ENCODE measurements at regions not wholly inside any gene's neighbourhood (a gene's known extent, or its start where the extent isn't known, plus 50 kb on each side); places are given as distances from the start of the nearest gene placed in this dataset.

DNA sequence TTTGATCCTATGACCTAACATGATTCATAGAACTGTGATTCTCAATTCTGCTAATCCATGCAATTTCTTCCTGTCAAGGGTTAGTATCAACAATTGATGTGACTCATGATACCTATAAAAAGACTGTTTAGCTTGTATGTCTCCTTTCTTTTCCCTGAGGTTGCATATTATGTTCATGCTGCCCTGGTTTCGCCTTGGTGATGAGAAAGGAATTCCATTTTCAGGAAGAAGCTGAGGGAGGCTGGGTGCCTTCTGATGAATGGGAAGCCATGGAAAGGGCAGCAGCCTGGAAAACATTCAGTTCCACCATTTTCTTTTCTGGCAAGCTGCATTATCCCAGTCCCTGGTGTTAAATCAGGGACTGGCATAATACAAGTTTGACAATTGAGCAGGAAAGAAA, 976.5 kb downstream of the RPA4 start:
- Mint-ChIP-seq H3K4me1 (no peaks in the 10 kb centered on the region), H3K27ac (no peak overlapping the region), H3K36me3 (no peaks in the 10 kb centered on the region), H3K4me3 (no peak overlapping the region), H3K9me3 (no peaks in the 10 kb centered on the region), H3K27me3 (peaks cover 0 to 7% of the 10 kb centered on the region in 2 donors)
- Histone ChIP-seq H3K27ac (ENCODE audit: low read length) (no peak overlapping the region), H3K36me3 (ENCODE audit: control insufficient read depth in 2 of 2, extremely low read depth in 1 of 2, insufficient read depth in 1 of 2, low read length in 1 of 2) (no peaks in the 10 kb centered on the region), H3K27me3 (replicated peaks in 1 of 2; ENCODE audit: control insufficient read depth in 2 of 2, extremely low read depth in 1 of 2, insufficient read depth in 2 of 2, low read length in 1 of 2) (no peaks in the 10 kb centered on the region), H3K9me3 (no peaks in the 10 kb centered on the region), H3K4me1 (ENCODE audit: control insufficient read depth in 1 of 2, extremely low read depth in 1 of 2, insufficient read depth in 2 of 2, low read length in 2 of 2) (no peaks in the 10 kb centered on the region), H3K4me3 (ENCODE audit: control insufficient read depth in 1 of 2, extremely low read depth in 1 of 2, low read length in 1 of 2) (no peak overlapping the region)
- ChIA-PET CTCF (no interaction called here), POLR2A (no interaction called here)
- ATAC-seq (replicated peaks in 1 of 4) (no peak), DNase-seq (no peak)
- WGBS (ENCODE audit: insufficient coverage) = no CpG with 5 or more reads among the region's 1 CpG

DNA sequence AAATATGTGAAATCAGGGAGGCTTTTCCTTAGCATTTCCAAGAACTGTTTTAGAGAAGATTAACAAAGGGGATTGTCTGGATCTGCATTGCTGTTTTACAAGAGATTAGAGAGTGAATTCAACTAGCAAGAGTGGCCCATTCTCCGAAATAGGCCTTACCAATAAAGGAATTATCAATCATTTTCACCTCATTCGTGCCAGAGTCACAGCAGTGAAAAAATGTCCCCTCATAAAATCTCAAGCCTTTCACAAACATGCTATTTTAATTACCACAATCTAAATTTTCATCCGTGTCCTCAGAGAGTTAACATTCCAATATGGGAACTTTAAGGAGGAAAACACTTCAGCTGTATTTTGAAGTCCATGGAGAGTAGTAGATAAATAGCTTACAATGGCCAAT, 979.6 kb downstream of the RPA4 start:
- no peak overlapping the region for H3K27ac Mint-ChIP-seq
- ATAC-seq (replicated peaks in 1 of 4) (no peak), DNase-seq (no peak)
- H3K36me3 Mint-ChIP-seq = no peaks in the 10 kb centered on the region
- no peaks in the 10 kb centered on the region for H3K4me1 Mint-ChIP-seq
- H3K27me3 Mint-ChIP-seq = peaks cover 0 to 3% of the 10 kb centered on the region in 2 donors
- no peak overlapping the region for H3K4me3 ChIP-seq (ENCODE audit: control insufficient read depth in 1 of 2, extremely low read depth in 1 of 2, low read length in 1 of 2)
- POLR2A ChIA-PET = interaction anchor here in 1 of 2 donors (0.5 kb wide), 1 partner anchor 76 kb away, joined by 4 read pairs; no protein-coding TSS in a partner anchor
- H3K36me3 ChIP-seq (ENCODE audit: control insufficient read depth in 2 of 2, extremely low read depth in 1 of 2, insufficient read depth in 1 of 2, low read length in 1 of 2) = no peaks in the 10 kb centered on the region
- no peak overlapping the region for H3K4me3 Mint-ChIP-seq
- no peaks in the 10 kb centered on the region for H3K9me3 Mint-ChIP-seq
- H3K4me1 ChIP-seq (ENCODE audit: control insufficient read depth in 1 of 2, extremely low read depth in 1 of 2, insufficient read depth in 2 of 2, low read length in 2 of 2) = no peaks in the 10 kb centered on the region
- WGBS (ENCODE audit: insufficient coverage) = no CpG with 5 or more reads among the region's 3 CpGs
- no peak overlapping the region for H3K27ac ChIP-seq (ENCODE audit: low read length)
- no peaks in the 10 kb centered on the region for H3K9me3 ChIP-seq
- no peaks in the 10 kb centered on the region for H3K27me3 ChIP-seq (replicated peaks in 1 of 2; ENCODE audit: control insufficient read depth in 2 of 2, extremely low read depth in 1 of 2, insufficient read depth in 2 of 2, low read length in 1 of 2)
- CTCF ChIA-PET = no interaction called here

DNA sequence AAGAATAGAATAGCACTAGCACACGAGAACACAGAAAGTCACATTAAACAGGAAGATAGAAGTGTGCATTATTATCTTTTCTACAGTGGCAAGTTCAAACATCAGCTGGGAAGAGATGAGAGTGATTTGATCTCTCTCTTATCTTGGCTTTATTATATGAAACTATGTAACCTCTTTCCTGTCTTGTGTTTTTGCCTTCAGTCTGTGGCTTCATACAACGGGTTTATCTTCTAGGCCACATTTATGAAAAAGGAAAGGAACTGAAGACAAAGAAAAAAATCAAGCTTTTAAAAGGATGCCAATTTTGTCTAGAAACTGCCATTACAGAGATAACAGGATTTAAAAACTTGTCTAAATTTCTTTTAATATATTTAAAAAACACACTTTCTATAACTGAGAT, 983.6 kb downstream of the RPA4 start:
- Mint-ChIP-seq H3K27me3 (no peaks in the 10 kb centered on the region), H3K27ac (no peak overlapping the region), H3K36me3 (no peaks in the 10 kb centered on the region), H3K4me1 (no peaks in the 10 kb centered on the region), H3K9me3 (no peaks in the 10 kb centered on the region), H3K4me3 (no peak overlapping the region)
- CTCF ChIA-PET = no interaction called here
- Histone ChIP-seq H3K36me3 (ENCODE audit: control insufficient read depth in 2 of 2, extremely low read depth in 1 of 2, insufficient read depth in 1 of 2, low read length in 1 of 2) (no peaks in the 10 kb centered on the region), H3K27me3 (replicated peaks in 1 of 2; ENCODE audit: control insufficient read depth in 2 of 2, extremely low read depth in 1 of 2, insufficient read depth in 2 of 2, low read length in 1 of 2) (no peaks in the 10 kb centered on the region), H3K4me3 (ENCODE audit: control insufficient read depth in 1 of 2, extremely low read depth in 1 of 2, low read length in 1 of 2) (no peak overlapping the region), H3K4me1 (ENCODE audit: control insufficient read depth in 1 of 2, extremely low read depth in 1 of 2, insufficient read depth in 2 of 2, low read length in 2 of 2) (no peaks in the 10 kb centered on the region), H3K9me3 (no peaks in the 10 kb centered on the region), H3K27ac (ENCODE audit: low read length) (no peak overlapping the region)
- POLR2A ChIA-PET = no interaction called here
- WGBS (ENCODE audit: insufficient coverage) = no CpG with 5 or more reads among the region's 2 CpGs
- DNase-seq (no peak), ATAC-seq (replicated peaks in 1 of 4) (no peak)

DNA sequence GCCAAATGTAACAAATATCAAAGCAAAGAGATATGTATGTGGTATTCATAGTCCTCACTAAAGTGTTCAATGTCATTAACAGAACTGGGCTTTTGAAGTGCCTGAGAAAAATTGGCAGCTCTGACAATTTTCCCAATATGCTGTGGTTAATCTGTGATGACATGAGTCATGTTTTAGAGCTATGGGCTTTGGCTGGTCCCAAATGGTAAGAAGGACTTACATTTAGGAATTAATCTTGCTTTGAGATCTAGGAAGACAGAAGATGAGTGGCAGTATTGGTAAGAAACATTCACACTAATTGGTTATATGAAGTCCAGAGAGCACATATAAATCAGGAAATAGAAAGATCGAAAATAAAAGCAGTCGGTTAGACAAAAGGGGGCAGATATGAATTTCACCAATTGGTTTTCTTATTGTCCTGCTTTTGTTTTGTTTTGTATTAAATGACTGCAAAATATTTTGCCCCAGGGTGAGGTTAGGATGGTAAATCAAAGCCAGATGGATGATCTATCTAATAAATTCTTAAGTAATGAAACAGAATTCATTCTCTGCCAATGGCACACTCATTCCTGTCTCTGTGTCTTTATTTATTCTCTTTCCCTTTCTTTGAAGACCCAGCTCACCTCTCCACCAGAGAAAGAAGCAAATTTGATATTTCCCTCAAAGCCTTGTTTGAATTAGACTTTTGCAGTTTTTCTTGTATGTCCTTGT, 993.1 kb downstream of the RPA4 start:
- Mint-ChIP-seq H3K4me3 (no peak overlapping the region), H3K27ac (no peak overlapping the region), H3K4me1 (no peaks in the 10 kb centered on the region), H3K36me3 (no peaks in the 10 kb centered on the region), H3K9me3 (no peaks in the 10 kb centered on the region), H3K27me3 (no peaks in the 10 kb centered on the region)
- no peaks in the 10 kb centered on the region for H3K27me3 ChIP-seq (replicated peaks in 1 of 2; ENCODE audit: control insufficient read depth in 2 of 2, extremely low read depth in 1 of 2, insufficient read depth in 2 of 2, low read length in 1 of 2)
- no peaks in the 10 kb centered on the region for H3K9me3 ChIP-seq
- no peak overlapping the region for H3K27ac ChIP-seq (ENCODE audit: low read length)
- ChIA-PET CTCF (no interaction called here), POLR2A (no interaction called here)
- no peaks in the 10 kb centered on the region for H3K4me1 ChIP-seq (ENCODE audit: control insufficient read depth in 1 of 2, extremely low read depth in 1 of 2, insufficient read depth in 2 of 2, low read length in 2 of 2)
- ATAC-seq (replicated peaks in 1 of 4) = no peak
- WGBS (ENCODE audit: insufficient coverage) = no CpG with 5 or more reads among the region's 2 CpGs
- no peak overlapping the region for H3K4me3 ChIP-seq (ENCODE audit: control insufficient read depth in 1 of 2, extremely low read depth in 1 of 2, low read length in 1 of 2)
- no peak for DNase-seq
- no peaks in the 10 kb centered on the region for H3K36me3 ChIP-seq (ENCODE audit: control insufficient read depth in 2 of 2, extremely low read depth in 1 of 2, insufficient read depth in 1 of 2, low read length in 1 of 2)

DNA sequence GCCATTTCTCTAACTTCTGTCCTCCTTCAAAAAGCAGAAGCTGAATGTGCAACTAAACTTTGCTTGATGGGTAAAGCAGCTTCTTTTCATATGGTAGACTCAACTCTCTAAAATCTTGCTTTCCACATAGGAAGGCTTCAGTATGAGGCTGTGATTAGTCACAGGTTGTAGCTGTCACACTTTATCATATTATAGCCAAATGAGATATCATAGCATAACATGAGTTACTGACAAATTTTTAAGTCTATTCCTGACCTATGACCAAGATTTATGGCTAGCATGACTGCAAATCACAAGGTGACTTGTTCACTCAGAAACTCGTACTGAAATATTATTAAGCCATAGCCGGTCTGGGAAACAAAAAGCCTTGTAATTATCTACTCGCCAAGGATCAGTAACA, 998.6 kb downstream of the RPA4 start:
- H3K9me3 Mint-ChIP-seq = no peaks in the 10 kb centered on the region
- DNase-seq = no peak
- H3K36me3 ChIP-seq (ENCODE audit: control insufficient read depth in 2 of 2, extremely low read depth in 1 of 2, insufficient read depth in 1 of 2, low read length in 1 of 2) = no peaks in the 10 kb centered on the region
- no peaks in the 10 kb centered on the region for H3K27me3 ChIP-seq (replicated peaks in 1 of 2; ENCODE audit: control insufficient read depth in 2 of 2, extremely low read depth in 1 of 2, insufficient read depth in 2 of 2, low read length in 1 of 2)
- H3K27ac Mint-ChIP-seq = no peak overlapping the region
- H3K4me1 ChIP-seq (ENCODE audit: control insufficient read depth in 1 of 2, extremely low read depth in 1 of 2, insufficient read depth in 2 of 2, low read length in 2 of 2) = no peaks in the 10 kb centered on the region
- no peaks in the 10 kb centered on the region for H3K27me3 Mint-ChIP-seq
- no peaks in the 10 kb centered on the region for H3K4me1 Mint-ChIP-seq
- H3K4me3 ChIP-seq (ENCODE audit: control insufficient read depth in 1 of 2, extremely low read depth in 1 of 2, low read length in 1 of 2) = no peak overlapping the region
- no peak overlapping the region for H3K27ac ChIP-seq (ENCODE audit: low read length)
- no peaks in the 10 kb centered on the region for H3K36me3 Mint-ChIP-seq
- no peaks in the 10 kb centered on the region for H3K9me3 ChIP-seq
- H3K4me3 Mint-ChIP-seq = no peak overlapping the region
- CTCF ChIA-PET = no interaction called here
- POLR2A ChIA-PET = no interaction called here
- ATAC-seq (replicated peaks in 1 of 4) = no peak
- 67% methylated on average over 3 of the region's 3 CpGs for WGBS (ENCODE audit: insufficient coverage)

DNA sequence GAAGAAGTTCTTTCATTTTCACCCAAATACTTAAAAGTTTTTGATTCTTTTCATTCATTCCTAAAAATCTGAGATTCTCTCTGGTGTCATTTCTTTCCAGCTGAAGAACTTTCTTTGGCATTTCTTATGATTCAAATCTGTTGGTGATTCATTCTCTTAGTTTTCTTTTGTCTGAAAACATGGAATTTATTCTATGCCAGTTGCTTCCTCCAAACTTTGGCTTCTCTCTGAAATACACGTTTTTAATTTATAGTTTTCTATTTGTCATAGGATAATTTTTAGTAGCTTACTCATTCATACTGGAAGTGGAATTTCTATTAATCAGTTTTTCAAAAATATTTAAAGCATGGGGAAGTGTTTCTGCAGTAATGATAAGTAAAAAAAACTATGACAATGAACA, 1012.0 kb downstream of the RPA4 start:
- DNase-seq (no peak), ATAC-seq (replicated peaks in 1 of 4) (no peak)
- no peaks in the 10 kb centered on the region for H3K27me3 ChIP-seq (replicated peaks in 1 of 2; ENCODE audit: control insufficient read depth in 2 of 2, extremely low read depth in 1 of 2, insufficient read depth in 2 of 2, low read length in 1 of 2)
- no peaks in the 10 kb centered on the region for H3K4me1 Mint-ChIP-seq
- CTCF ChIA-PET = no interaction called here
- H3K4me3 Mint-ChIP-seq = no peak overlapping the region
- no peaks in the 10 kb centered on the region for H3K4me1 ChIP-seq (ENCODE audit: control insufficient read depth in 1 of 2, extremely low read depth in 1 of 2, insufficient read depth in 2 of 2, low read length in 2 of 2)
- peaks cover 0 to 6% of the 10 kb centered on the region in 2 donors for H3K27me3 Mint-ChIP-seq
- H3K27ac Mint-ChIP-seq = no peak overlapping the region
- H3K9me3 Mint-ChIP-seq = peaks cover 0 to 14% (median 3%) of the 10 kb centered on the region in 3 donors
- no peak overlapping the region for H3K4me3 ChIP-seq (ENCODE audit: control insufficient read depth in 1 of 2, extremely low read depth in 1 of 2, low read length in 1 of 2)
- H3K27ac ChIP-seq (ENCODE audit: low read length) = no peak overlapping the region
- H3K36me3 Mint-ChIP-seq = no peaks in the 10 kb centered on the region
- no CpG with 5 or more reads among the region's 1 CpG for WGBS (ENCODE audit: insufficient coverage)
- no peaks in the 10 kb centered on the region for H3K36me3 ChIP-seq (ENCODE audit: control insufficient read depth in 2 of 2, extremely low read depth in 1 of 2, insufficient read depth in 1 of 2, low read length in 1 of 2)
- POLR2A ChIA-PET = no interaction called here
- H3K9me3 ChIP-seq = no peaks in the 10 kb centered on the region

DNA sequence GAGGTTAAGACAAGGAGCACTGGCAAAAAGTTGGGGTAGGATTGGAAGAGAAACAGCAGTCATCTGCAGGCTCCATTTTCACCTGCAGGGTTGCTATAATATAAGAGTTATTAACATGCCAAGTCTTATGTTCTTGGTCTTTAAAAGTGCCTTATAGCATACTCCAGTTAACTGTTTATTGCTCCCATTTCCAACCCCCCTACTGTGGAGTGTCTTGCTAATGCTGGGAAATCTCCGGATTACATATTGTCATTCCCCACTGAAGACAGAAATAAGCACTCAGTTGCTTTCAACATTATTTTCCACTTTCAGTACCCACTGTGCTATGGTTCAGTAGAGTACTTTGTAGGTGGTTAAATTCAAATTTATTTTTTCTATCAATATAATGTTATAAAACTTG, 1014.3 kb downstream of the RPA4 start:
- ATAC-seq (replicated peaks in 1 of 4) = no peak
- Mint-ChIP-seq H3K36me3 (no peaks in the 10 kb centered on the region), H3K27me3 (peaks cover 0 to 6% of the 10 kb centered on the region in 2 donors), H3K27ac (no peak overlapping the region), H3K9me3 (peaks cover 0 to 6% (median 6%) of the 10 kb centered on the region in 3 donors), H3K4me3 (no peak overlapping the region), H3K4me1 (no peaks in the 10 kb centered on the region)
- no peak overlapping the region for H3K4me3 ChIP-seq (ENCODE audit: control insufficient read depth in 1 of 2, extremely low read depth in 1 of 2, low read length in 1 of 2)
- H3K36me3 ChIP-seq (ENCODE audit: control insufficient read depth in 2 of 2, extremely low read depth in 1 of 2, insufficient read depth in 1 of 2, low read length in 1 of 2) = no peaks in the 10 kb centered on the region
- no peaks in the 10 kb centered on the region for H3K4me1 ChIP-seq (ENCODE audit: control insufficient read depth in 1 of 2, extremely low read depth in 1 of 2, insufficient read depth in 2 of 2, low read length in 2 of 2)
- no peaks in the 10 kb centered on the region for H3K9me3 ChIP-seq
- H3K27me3 ChIP-seq (replicated peaks in 1 of 2; ENCODE audit: control insufficient read depth in 2 of 2, extremely low read depth in 1 of 2, insufficient read depth in 2 of 2, low read length in 1 of 2) = no peaks in the 10 kb centered on the region
- POLR2A ChIA-PET = no interaction called here
- no CpG with 5 or more reads among the region's 1 CpG for WGBS (ENCODE audit: insufficient coverage)
- DNase-seq = no peak
- CTCF ChIA-PET = no interaction called here
- H3K27ac ChIP-seq (ENCODE audit: low read length) = no peak overlapping the region

Measured in T-cell (primary cell).